ENCODE measurements at regions not wholly inside any gene's neighbourhood (a gene's known extent, or its start where the extent isn't known, plus 50 kb on each side); places are given as distances from the start of the nearest gene placed in this dataset.
"Not testable (repeated sequence)": the region's sequence is repeated elsewhere in the genome, so short reads cannot be mapped to it uniquely, and the experiment has no call there.

DNA sequence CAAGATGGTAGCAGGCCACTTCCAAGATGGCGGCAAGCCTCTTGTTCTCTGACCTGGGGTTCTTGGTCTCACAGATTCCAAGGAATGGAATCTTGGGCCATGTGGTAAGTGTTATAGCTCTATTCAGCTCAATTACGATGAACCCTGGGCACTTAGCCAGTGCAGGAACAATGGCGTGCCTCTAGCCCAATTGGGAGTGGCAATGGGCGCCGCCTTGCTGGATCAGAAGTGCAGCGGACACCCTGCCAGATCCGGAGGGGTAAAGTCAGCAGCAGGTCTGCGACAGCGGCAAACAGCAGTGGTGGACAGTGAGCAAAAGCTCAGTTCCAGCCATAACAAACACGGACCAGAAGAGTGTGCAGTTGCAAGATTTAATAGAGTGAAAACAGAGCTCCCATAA, 263.2 kb upstream of the SEMA3C start:
- not testable (repeated sequence) for DNase-seq (ENCODE audit: low read depth)

DNA sequence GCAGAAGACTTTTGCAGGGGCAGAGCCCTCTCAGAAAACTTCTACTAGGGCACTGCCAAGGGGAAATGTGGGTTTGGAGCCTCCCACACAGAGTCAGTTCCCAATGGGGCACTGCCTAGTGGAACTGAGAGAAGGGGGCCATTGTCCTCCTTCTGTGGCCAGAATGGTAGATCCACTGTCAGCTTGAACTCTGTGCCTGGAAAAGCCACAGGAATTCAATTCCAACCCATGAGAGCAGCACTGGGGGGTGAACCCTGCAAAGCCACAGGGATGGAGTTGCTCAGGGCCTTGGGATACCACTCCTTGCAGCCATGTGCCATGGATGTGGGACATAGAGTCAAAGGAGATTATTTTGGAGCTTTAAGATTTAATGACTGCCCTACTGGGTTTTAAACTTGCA, 262.2 kb upstream of the SEMA3C start:
- DNase-seq (ENCODE audit: low read depth), result no peak

DNA sequence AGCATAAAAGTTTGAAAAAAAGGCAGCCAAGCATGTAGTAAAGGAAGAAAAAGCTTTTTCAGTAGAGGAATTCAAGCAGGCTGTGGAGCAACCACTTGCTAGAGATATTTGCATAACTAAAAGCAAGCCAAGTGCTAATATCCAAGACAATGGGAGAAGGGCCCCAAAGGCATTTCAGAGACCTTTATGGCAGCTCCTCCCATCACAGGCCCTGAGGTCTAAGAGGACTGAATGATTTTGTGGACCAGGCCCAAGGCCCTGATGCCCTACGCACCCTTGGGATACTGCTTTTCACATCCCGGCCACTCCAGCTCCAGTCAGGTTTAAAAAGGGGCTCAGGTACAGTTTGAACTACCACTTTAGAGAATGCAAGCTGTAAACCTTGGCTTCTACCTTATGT, 261.7 kb upstream of the SEMA3C start:
- no peak for DNase-seq (ENCODE audit: low read depth)

DNA sequence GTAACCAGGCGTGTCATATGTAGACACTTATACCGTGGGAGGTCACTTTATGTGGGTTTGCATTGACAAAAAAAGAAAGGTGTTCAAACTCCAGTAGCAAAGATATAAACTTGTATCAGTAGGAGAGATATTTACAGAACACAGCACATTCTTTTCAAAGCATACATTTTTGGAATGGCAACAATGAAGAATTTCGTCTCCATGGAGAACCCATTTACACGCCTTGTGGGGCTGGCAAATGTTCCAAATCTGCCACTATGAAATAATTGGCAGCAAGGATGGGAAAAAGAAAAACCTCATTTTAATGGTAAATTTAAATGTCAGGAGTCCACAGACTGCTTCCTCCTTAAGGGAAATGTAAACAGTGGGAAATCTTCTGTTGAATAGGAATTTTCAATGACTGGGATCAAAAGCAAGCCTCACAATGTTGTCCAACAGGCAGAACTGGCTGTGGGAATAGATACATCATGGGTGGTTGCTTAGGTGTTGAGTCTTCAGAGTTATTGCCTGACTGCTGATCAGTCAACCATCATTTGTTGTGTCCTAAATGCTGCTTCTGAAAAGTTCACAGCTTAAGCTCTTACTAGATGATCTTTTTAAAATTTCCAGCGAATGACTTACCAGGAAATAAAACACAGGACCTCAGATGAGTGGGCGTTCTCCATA, 256.6 kb upstream of the SEMA3C start:
- no peak for DNase-seq (ENCODE audit: low read depth)

DNA sequence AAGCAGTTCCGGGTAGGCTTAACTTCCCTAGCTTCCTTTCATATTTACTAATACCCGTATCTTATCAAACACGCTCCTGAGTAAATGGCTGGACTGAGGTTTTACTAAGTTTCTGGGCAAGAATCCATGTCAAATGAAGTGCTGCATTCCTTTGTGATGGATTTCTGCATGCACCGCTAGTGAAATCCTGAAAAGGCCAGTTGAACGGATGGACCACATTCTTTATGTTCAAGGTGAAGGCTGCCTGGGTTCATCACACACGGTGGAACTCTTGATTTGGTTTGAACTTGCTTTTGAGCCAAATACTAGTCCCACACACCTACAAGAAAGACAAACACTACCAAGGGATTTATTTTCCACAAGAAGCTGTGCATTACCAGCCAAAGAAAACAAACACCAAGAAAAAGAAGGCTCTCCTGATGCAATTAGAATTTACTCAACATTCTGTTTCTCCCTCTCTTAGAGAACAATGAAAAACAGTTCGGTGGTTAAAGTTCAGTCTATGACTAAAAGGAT, 255.0 kb upstream of the SEMA3C start:
- DNase-seq (ENCODE audit: low read depth), result no peak

DNA sequence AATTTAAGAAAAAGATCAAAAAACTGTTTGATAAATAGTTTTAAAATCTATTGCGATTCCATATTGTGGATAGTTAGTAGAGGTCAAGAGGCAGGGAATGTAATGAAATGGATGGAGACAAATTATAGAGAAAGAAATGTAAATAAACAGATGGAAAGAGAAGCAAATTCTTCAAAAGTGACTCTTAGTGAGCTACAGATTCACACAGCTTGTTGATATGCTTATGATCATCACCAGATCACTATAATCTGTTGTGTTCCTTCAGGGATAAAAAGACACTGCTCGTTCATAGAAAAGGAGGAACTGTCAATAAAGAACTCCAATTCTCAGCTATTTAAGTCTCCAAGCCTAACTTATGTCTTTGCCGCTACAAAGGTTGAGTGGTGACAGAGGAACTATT, 251.4 kb upstream of the SEMA3C start:
- no peak for DNase-seq (ENCODE audit: low read depth)

DNA sequence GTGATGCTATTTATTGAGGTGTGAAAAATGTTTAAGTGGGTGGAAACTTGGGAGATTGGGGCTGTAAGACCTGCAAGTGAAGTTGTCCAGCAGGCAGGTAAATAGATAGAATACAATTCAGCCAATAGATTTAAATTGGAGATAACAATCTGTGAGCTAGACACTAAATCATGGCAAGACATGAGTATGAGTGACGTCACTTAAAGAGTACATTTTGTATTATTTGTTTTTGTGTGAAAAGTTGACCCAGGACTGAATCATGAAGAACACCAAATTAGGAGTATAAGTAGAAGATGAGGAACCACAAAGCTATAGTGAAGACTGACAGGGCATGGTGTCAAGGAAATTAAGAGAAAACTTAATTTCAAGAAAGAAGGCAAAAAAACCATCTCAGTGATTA, 249.1 kb upstream of the SEMA3C start:
- no peak for DNase-seq (ENCODE audit: low read depth)

DNA sequence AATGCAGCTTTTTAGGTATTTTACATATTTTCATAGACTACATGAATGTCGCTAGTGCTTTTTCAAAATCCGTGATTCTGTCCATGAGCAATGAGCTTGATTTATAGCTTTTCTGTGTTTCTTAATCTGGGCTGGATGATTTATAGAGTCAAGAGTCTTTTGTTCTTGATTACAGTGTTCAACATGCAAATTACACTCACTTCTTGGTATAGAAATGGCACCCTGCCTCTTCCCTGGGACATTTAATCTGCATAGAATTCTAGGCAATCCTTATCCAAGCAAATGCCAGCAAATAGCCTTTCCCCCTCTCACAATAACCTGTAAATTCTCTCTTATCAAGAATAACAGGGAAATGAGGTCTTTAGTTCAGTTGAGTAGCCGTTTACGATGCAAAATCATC, 246.2 kb upstream of the SEMA3C start:
- no peak for DNase-seq (ENCODE audit: low read depth)

DNA sequence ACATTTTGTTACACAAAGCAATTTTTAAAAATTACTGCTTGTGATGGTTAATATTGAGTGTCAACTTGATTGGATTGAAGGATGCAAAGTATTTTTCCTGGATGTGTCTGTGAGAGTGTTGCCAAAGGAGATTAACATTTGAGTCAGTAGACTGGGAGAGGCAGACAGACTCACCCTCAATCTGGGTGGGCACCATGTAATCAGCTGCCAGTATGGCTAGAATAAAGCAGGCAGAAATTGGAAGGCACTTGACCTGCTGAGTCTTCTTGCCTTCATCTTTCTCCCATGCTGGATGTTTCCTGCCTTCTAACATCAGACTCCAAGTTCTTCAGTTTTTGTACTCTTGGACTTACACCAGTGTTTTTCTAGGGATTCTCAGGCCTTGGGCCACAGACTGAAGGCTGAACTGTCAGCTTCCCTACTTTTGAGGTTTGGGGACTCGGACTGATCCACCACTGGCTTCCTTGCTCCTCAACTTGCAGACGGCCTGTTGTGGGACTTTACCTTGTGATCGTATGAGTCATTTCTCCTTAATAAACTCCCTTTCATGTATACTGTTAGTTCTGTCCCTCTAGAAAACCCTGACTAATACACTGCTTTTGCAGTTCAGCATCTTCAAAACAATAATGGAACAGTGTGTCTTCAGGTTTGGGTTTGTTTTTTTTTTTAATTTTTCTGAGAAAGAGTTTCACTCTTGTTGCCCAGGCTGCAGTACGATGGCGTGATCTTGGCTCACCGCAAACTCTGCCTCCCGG, 244.1 kb upstream of the SEMA3C start:
- DNase-seq (ENCODE audit: low read depth), result no peak

DNA sequence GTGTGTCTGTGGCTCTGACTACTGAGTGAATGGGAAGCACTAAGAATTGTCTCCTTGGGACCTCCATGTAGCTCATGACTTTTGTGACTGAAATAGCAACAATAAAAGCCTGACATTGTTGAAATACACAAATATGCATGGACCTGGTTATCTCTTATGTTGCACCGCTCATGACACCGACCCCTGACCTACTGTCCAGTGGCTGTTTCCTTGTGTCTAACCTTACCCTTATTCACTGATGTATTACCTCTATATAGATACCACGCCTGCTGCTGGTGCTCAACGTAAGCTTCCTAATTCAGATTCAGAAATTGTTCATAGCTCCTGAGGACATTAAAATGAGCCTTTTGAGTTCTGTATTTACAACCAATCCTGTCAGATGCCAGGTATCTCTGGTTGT, 243.4 kb upstream of the SEMA3C start:
- DNase-seq (ENCODE audit: low read depth), result no peak

DNA sequence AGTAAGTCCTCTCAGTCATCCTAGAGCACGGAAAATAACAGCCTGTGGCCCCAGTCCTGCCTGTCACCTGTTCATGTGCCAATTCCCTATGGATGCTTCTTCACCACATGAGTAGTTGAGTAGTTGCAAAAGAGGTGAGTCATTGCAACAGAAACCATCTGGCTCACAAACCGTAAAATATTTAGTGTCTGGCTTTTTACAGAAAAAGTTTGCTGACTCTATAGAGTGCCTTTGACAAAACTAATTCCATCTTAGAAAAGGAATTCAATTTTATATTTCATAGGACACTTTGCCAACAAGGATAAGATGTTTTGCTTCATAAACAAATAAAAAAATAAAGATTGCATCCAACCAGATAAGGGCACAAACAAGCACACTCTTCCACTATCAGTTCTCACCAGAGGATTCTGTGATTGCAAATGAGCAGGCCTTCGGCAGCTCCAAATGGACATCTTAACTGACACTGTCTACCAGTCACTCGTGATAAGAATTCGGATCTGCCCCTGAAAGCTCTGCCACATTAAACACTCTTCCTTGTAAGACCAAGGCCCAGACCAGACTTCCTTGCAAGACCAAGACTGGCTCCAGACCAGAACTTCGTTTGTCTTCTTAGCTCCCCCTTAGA, 242.7 kb upstream of the SEMA3C start:
- DNase-seq (ENCODE audit: low read depth), result no peak

DNA sequence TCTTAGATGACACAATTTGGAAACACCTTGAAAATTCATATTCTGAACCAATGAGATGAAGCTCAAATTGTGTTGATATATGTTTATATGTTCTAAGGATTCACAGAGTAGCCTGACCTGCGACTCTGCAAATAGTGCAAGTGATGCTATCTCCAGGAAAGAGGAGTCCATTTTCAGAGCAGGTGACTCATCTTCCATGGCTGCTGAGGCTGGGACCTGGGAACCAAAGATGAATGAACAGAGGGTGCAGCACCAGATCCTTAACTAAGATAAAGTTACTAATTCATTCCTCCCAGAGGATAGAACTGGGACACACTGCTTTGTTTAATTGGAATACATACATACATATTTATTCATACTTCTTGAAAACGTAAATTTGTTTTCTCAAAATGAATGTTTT, 240.6 kb upstream of the SEMA3C start:
- no peak for DNase-seq (ENCODE audit: low read depth)

DNA sequence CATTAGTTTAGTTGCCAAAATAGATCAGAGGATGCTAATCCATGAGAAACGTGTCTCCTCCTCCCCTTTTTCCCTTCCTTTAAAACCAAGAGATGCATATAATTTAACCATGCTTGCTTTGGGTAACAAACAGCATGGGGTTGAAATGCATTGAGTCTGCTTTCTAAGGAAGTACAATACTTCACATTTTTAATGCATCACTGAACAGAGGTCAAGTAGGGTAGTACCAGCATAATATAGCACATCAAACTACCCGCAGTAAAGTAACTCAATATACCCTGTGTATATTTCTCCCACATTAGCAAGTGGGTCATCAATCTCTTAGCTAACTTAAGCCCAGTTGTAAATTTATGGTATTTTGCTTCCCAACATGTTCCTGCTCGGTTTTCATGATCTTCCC, 239.3 kb upstream of the SEMA3C start:
- DNase-seq (ENCODE audit: low read depth), result no peak

DNA sequence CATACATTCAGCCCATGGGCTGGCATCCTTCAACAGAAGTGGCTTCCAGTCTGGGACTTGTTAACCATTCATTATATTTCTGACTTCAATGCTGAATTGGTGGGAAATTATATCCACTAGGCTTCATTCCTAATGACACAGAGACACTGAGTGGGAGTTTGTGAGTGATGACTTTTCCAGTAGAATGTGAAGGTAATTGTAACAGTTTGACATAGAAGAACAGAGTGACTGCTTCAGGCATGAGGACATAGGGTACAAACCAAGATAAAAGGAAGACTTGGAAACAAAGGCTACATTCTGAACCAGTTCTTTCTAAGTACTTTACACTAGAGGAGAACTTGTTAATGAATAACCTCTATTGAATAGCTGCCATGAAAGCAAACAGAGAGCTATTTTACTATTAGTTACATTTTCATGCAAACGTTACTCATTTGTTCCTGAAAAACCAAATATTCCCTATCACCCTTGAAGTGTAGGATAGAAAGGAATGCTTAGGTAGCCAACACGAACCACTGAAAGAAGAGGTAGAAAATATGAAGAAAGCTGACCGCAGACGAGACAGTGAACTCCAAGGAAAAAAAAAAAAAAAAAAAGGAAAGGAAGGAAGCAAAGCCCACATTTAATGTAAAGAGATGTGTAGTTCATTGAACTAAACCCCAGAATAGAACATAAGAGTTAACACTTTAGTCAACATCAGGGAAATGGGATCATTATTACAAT, 237.0 kb upstream of the SEMA3C start:
- no peak for DNase-seq (ENCODE audit: low read depth)

DNA sequence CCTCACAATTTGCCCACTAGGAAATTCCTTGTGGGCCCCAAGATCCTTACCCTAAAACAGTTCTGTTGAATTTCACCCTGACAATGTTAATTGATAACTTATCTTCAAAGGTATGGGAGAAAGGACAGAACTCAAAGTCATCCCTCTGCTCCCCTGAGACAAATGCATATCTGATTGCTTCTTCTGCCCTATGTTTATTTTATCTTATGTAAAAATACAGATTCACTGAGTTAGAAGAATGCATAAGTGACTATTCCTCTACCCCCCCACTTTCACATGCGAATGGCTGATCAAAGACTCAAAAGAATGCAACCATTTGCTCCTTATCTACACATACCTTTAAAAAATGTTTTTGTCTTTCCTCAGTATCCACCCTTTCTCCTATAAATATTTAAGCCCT, 235.7 kb upstream of the SEMA3C start:
- DNase-seq (ENCODE audit: low read depth), result no peak

DNA sequence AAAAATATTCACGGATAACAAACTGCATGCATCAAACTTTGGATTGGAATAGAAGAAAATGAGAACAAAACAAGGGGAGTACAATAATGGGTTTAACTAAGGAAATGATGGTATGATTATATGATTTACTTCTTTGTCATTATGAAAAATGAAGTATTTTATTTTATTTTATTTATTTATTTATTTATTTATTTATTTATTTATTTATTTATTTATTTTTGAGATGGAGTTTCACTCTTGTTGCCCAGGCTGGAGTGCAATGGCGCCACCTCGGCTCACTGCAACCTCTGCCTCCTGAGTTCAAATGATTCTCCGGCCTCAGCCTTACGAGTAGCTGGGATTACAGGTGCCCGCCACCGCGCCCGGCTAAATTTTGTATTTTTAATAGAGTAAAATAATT, 234.1 kb upstream of the SEMA3C start:
- not testable (repeated sequence) for DNase-seq (ENCODE audit: low read depth)

DNA sequence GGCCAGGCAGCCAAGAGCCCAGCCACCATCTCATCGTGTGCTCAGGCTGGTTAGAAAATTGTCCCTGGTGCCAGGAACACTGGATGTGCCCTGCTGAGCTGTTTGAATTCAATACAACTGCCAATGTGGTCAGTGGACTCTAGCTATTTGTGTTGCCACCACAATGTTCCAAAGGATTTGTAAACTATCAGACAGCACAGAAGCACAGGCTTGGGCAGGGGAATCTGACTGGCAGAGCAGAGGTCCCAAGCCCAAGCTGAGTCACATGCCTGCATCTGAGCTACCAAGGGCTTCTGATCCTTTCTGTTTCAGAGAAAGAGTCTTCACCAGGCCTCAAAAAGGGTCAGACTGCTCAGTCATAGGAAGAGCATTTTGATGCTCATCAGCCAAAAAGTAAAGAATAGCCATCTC, 232.1 kb upstream of the SEMA3C start:
- DNase-seq (ENCODE audit: low read depth), result no peak

DNA sequence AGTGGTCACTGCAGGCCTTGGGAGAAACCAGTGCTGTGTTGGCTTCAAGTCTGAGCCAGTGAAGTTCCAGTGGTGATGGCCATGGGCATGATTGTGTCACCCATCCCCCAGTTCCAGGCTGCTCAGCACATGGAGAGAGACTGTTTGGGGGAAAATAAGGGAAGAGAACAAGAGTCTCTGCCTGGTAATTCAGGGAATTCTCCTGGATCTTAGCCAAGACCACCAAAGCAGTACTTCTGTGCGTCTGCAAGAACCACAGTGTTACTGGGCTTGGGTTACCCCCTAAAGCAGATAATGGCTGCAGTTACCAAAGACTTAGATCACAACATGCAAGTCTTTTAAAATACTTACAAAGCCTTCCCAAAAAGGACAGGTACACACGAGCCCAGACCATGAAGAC, 225.0 kb upstream of the SEMA3C start:
- DNase-seq (ENCODE audit: low read depth), result no peak

DNA sequence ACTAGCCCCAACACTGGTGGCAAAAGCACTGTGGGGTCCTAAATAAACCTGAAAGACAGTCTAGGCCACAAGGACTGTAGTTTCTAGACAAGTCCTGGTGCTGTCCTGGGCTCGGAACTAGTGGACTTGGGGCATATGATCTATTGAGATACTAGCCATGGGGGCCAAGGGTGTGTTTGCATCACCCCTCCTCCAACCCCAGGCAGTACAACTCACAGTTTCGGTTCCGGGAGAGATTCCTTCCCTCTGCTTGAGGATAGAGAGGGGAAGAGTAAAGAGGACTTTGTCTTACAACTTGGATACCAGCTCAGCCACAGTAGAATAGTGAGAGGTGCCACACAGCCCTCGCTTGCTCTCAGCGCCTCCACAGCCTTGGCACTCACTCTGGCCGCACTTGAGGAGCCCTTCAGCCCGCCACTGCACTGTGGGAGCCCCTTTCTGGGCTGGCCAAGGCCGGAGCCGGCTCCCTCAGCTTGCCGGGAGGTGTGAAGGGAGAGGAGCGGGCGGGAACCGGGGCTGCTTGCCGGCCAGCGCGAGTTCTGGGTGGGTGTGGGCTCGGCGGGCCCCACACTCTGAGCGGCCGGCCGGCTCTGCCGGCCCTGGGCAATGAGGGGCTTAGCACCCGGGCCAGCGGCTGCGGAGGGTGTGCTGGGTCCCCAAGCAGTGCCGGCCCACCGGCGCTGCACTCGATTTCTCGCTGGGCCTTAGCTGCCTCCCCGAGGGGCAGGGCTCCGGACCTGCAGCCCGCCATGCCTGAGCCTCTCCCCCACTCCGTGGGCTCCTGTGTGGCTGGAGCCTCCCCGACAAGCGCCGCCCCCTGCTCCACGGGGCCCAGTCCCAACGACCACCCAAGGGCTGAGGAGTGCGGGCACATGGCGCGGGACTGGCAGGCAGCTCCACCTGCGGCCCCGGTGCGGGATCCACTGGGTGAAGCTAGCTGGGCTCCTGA, 222.7 kb upstream of the SEMA3C start:
- DNase-seq (ENCODE audit: low read depth), result not testable (repeated sequence)

DNA sequence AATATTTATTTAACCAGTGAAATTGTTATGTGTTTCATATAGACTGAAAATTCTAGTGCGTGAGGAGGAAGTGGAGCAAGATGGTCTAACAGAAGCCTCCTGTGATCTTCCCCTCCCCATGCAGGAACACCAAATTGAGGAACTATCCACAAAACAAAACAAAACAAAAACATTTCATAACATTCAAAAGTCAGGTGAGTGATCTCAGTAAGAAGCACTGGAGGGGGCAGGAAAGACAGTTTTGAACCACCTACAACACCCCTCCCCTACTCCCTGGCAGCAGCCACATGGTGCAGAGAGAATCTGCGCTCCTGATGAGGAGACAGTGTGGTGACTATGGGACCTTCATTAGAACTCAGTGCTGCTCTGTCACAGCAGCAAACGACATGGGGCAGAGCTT, 221.9 kb upstream of the SEMA3C start:
- no peak for DNase-seq (ENCODE audit: low read depth)

DNA sequence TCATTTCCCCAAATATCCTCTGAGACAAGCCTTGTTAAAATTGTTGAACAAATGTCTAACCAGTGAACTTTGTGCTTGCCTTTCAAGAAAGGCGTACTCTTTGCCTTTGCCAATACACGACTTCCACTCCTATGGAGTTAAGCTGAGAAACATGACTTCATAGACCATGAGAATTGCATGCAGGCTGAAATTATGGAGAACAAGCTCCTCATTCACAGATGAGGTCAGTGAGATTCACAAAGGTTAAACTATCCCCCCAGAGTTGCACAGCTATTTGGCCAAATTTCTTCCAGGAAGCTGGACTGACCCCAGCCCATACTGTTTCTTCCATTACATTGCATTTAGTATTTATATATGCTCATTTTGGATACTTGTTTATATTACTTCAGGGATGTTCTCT, 221.4 kb upstream of the SEMA3C start:
- DNase-seq (ENCODE audit: low read depth), result peak; percentile 83

Data from forelimb muscle (tissue), 1 donor.